ENCODE measurements at regions not wholly inside any gene's neighbourhood (a gene's known extent, or its start where the extent isn't known, plus 50 kb on each side); places are given as distances from the start of the nearest gene placed in this dataset.
"Not testable (repeated sequence)": the region's sequence is repeated elsewhere in the genome, so short reads cannot be mapped to it uniquely, and the experiment has no call there.

- not testable (repeated sequence) for H3K23ac ChIP-seq (ENCODE audit: low read length in 2 of 2); H3K4me3 ChIP-seq (ENCODE audit: insufficient read depth in 1 of 2, low read depth in 1 of 2, low read length in 2 of 2); H2AK5ac ChIP-seq (ENCODE audit: low read length, severe bottlenecking); H3K9ac ChIP-seq (ENCODE audit: low read length); DNase-seq; H3K4me1 ChIP-seq (ENCODE audit: control insufficient read depth, insufficient read depth, low read depth, low read length); H3K14ac ChIP-seq (ENCODE audit: low read length in 2 of 2); H3K27me3 ChIP-seq (ENCODE audit: control insufficient read depth in 1 of 2, insufficient read depth in 1 of 2, low read length in 2 of 2); H3K18ac ChIP-seq (ENCODE audit: low read depth in 1 of 2, low read length in 2 of 2); H4K91ac ChIP-seq (ENCODE audit: low read length); H4K8ac ChIP-seq (ENCODE audit: low read length); H3K79me1 ChIP-seq (replicated peaks; ENCODE audit: low read length, poor library complexity, severe bottlenecking); H3K27ac ChIP-seq (ENCODE audit: low read length, poor library complexity, severe bottlenecking); H2BK15ac ChIP-seq (ENCODE audit: low read depth, poor library complexity, severe bottlenecking); H2AFZ ChIP-seq (ENCODE audit: low read depth, low read length); H3K36me3 ChIP-seq (ENCODE audit: control insufficient read depth in 1 of 2, insufficient read depth in 2 of 2, low read depth in 1 of 2, low read length in 2 of 2); H3K4me2 ChIP-seq (ENCODE audit: low read length, poor library complexity, severe bottlenecking); H2BK5ac ChIP-seq (ENCODE audit: low read depth, low read length, poor library complexity, severe bottlenecking); H3K4ac ChIP-seq (ENCODE audit: low read depth in 1 of 2, low read length in 2 of 2); H2BK12ac ChIP-seq (ENCODE audit: low read length in 2 of 2); H2BK120ac ChIP-seq (ENCODE audit: low read depth, low read length)
- peaks cover 17% of the 10 kb centered on the region for H3K9me3 ChIP-seq (ENCODE audit: control insufficient read depth, low read length)
- 78% methylated on average over 3 of the region's 3 CpGs for WGBS
Measured at GRCh38 chr6:169355001-169355400, 101.4 kb upstream of the THBS2 start.

DNA sequence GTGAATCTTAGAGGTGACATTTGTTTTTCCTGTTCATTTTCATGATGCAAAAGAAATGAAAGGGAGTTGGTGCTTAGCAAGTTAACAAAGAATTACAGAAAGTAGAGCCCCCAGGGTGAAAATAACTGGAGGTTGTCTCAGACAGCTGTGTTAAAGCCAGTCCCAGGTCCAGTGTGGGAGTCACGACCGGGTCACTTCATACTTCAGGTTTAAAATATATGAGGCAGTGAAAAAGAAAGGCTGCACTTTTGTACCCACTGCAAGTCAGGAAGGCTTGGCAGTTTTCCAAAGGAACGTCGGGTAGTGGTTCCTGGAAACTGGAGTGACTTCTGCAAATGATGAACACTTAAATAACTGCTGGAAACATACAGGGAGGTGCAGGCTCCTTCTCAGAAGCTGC is 91.5 kb upstream of the THBS2 start:
- H3K4me2 ChIP-seq (ENCODE audit: low read length, poor library complexity, severe bottlenecking): no peak overlapping the region
- 56% methylated on average over 4 of the region's 4 CpGs for WGBS

GRCh38 chr6:169344750-169345065 is 91.1 kb upstream of the THBS2 start:
- Histone ChIP-seq H3K4me1 (ENCODE audit: control insufficient read depth, insufficient read depth, low read depth, low read length) (peaks cover 3% of the 10 kb centered on the region), H3K9ac (ENCODE audit: low read length) (peak overlapping the region; percentile 54), H3K4me2 (ENCODE audit: low read length, poor library complexity, severe bottlenecking) (no peak overlapping the region), H2BK120ac (ENCODE audit: low read depth, low read length) (no peak overlapping the region), H2AK5ac (ENCODE audit: low read length, severe bottlenecking) (no peak overlapping the region), H4K8ac (ENCODE audit: low read length) (no peak overlapping the region), H3K18ac (ENCODE audit: low read depth in 1 of 2, low read length in 2 of 2) (no peak overlapping the region), H3K79me1 (replicated peaks; ENCODE audit: low read length, poor library complexity, severe bottlenecking) (no peaks in the 10 kb centered on the region), H3K27me3 (ENCODE audit: control insufficient read depth in 1 of 2, insufficient read depth in 1 of 2, low read length in 2 of 2) (no peaks in the 10 kb centered on the region), H3K9me3 (ENCODE audit: control insufficient read depth, low read length) (no peaks in the 10 kb centered on the region), H2AFZ (ENCODE audit: low read depth, low read length) (no peak overlapping the region), H3K36me3 (ENCODE audit: control insufficient read depth in 1 of 2, insufficient read depth in 2 of 2, low read depth in 1 of 2, low read length in 2 of 2) (no peaks in the 10 kb centered on the region), H2BK12ac (ENCODE audit: low read length in 2 of 2) (no peak overlapping the region), H3K14ac (ENCODE audit: low read length in 2 of 2) (no peak overlapping the region), H4K91ac (ENCODE audit: low read length) (no peak overlapping the region), H3K27ac (ENCODE audit: low read length, poor library complexity, severe bottlenecking) (no peak overlapping the region), H3K4me3 (ENCODE audit: insufficient read depth in 1 of 2, low read depth in 1 of 2, low read length in 2 of 2) (peak overlapping the region in 1 of 2 experiments; percentile 64), H2BK15ac (ENCODE audit: low read depth, poor library complexity, severe bottlenecking) (no peak overlapping the region), H3K4ac (ENCODE audit: low read depth in 1 of 2, low read length in 2 of 2) (no peak overlapping the region), H3K23ac (ENCODE audit: low read length in 2 of 2) (no peak overlapping the region), H2BK5ac (ENCODE audit: low read depth, low read length, poor library complexity, severe bottlenecking) (no peak overlapping the region)
- no peak for DNase-seq
- 81% methylated on average over 4 of the region's 7 CpGs for WGBS

More for the DNA sequence above, 91.5 kb upstream of the THBS2 start:
- DNase-seq: no peak
- peaks cover 3% of the 10 kb centered on the region for H3K4me1 ChIP-seq (ENCODE audit: control insufficient read depth, insufficient read depth, low read depth, low read length)
- H3K27ac ChIP-seq (ENCODE audit: low read length, poor library complexity, severe bottlenecking): no peak overlapping the region
- no peak overlapping the region for H2BK5ac ChIP-seq (ENCODE audit: low read depth, low read length, poor library complexity, severe bottlenecking)
- H3K18ac ChIP-seq (ENCODE audit: low read depth in 1 of 2, low read length in 2 of 2): no peak overlapping the region
- H4K8ac ChIP-seq (ENCODE audit: low read length): no peak overlapping the region
- H2AK5ac ChIP-seq (ENCODE audit: low read length, severe bottlenecking): no peak overlapping the region
- no peaks in the 10 kb centered on the region for H3K79me1 ChIP-seq (replicated peaks; ENCODE audit: low read length, poor library complexity, severe bottlenecking)
- H3K14ac ChIP-seq (ENCODE audit: low read length in 2 of 2): no peak overlapping the region
- peak overlapping the region; percentile 54 for H3K9ac ChIP-seq (ENCODE audit: low read length)
- H2AFZ ChIP-seq (ENCODE audit: low read depth, low read length): no peak overlapping the region
- peak overlapping the region in 1 of 2 experiments; percentile 64 for H3K4me3 ChIP-seq (ENCODE audit: insufficient read depth in 1 of 2, low read depth in 1 of 2, low read length in 2 of 2)
- no peak overlapping the region for H2BK12ac ChIP-seq (ENCODE audit: low read length in 2 of 2)
- H2BK15ac ChIP-seq (ENCODE audit: low read depth, poor library complexity, severe bottlenecking): no peak overlapping the region
- no peaks in the 10 kb centered on the region for H3K9me3 ChIP-seq (ENCODE audit: control insufficient read depth, low read length)
- no peaks in the 10 kb centered on the region for H3K36me3 ChIP-seq (ENCODE audit: control insufficient read depth in 1 of 2, insufficient read depth in 2 of 2, low read depth in 1 of 2, low read length in 2 of 2)
- no peaks in the 10 kb centered on the region for H3K27me3 ChIP-seq (ENCODE audit: control insufficient read depth in 1 of 2, insufficient read depth in 1 of 2, low read length in 2 of 2)
- H3K23ac ChIP-seq (ENCODE audit: low read length in 2 of 2): no peak overlapping the region
- H4K91ac ChIP-seq (ENCODE audit: low read length): no peak overlapping the region
- H2BK120ac ChIP-seq (ENCODE audit: low read depth, low read length): no peak overlapping the region
- no peak overlapping the region for H3K4ac ChIP-seq (ENCODE audit: low read depth in 1 of 2, low read length in 2 of 2)

- H2BK120ac ChIP-seq (ENCODE audit: low read depth, low read length): no peak overlapping the region
- peaks cover 3% of the 10 kb centered on the region for H3K4me1 ChIP-seq (ENCODE audit: control insufficient read depth, insufficient read depth, low read depth, low read length)
- no peaks in the 10 kb centered on the region for H3K27me3 ChIP-seq (ENCODE audit: control insufficient read depth in 1 of 2, insufficient read depth in 1 of 2, low read length in 2 of 2)
- WGBS: 63% methylated on average over 8 of the region's 13 CpGs
- H3K79me1 ChIP-seq (replicated peaks; ENCODE audit: low read length, poor library complexity, severe bottlenecking): no peaks in the 10 kb centered on the region
- H3K23ac ChIP-seq (ENCODE audit: low read length in 2 of 2): no peak overlapping the region
- H3K36me3 ChIP-seq (ENCODE audit: control insufficient read depth in 1 of 2, insufficient read depth in 2 of 2, low read depth in 1 of 2, low read length in 2 of 2): no peaks in the 10 kb centered on the region
- no peak overlapping the region for H4K91ac ChIP-seq (ENCODE audit: low read length)
- H3K9ac ChIP-seq (ENCODE audit: low read length): peak overlapping the region; percentile 54
- H3K27ac ChIP-seq (ENCODE audit: low read length, poor library complexity, severe bottlenecking): no peak overlapping the region
- H2BK5ac ChIP-seq (ENCODE audit: low read depth, low read length, poor library complexity, severe bottlenecking): no peak overlapping the region
- H3K9me3 ChIP-seq (ENCODE audit: control insufficient read depth, low read length): no peaks in the 10 kb centered on the region
- no peak overlapping the region for H4K8ac ChIP-seq (ENCODE audit: low read length)
- no peak overlapping the region for H2BK15ac ChIP-seq (ENCODE audit: low read depth, poor library complexity, severe bottlenecking)
- H2AK5ac ChIP-seq (ENCODE audit: low read length, severe bottlenecking): no peak overlapping the region
- no peak overlapping the region for H2AFZ ChIP-seq (ENCODE audit: low read depth, low read length)
- no peak overlapping the region for H3K14ac ChIP-seq (ENCODE audit: low read length in 2 of 2)
- no peak overlapping the region for H3K18ac ChIP-seq (ENCODE audit: low read depth in 1 of 2, low read length in 2 of 2)
- H3K4ac ChIP-seq (ENCODE audit: low read depth in 1 of 2, low read length in 2 of 2): no peak overlapping the region
- no peak overlapping the region for H3K4me2 ChIP-seq (ENCODE audit: low read length, poor library complexity, severe bottlenecking)
- peak overlapping the region in 1 of 2 experiments; percentile 64 for H3K4me3 ChIP-seq (ENCODE audit: insufficient read depth in 1 of 2, low read depth in 1 of 2, low read length in 2 of 2)
- DNase-seq: no peak
- no peak overlapping the region for H2BK12ac ChIP-seq (ENCODE audit: low read length in 2 of 2)
Measured at GRCh38 chr6:169343886-169344749, 90.5 kb upstream of the THBS2 start.

Measured in mesenchymal stem cell (in vitro differentiated cells and primary cell).